Hepatocyte (in vitro differentiated cells): ENCODE measurements at regions not wholly inside any gene's neighbourhood (a gene's known extent, or its start where the extent isn't known, plus 50 kb on each side); places are given as distances from the start of the nearest gene placed in this dataset.

Experiments used
- DNase-seq: peaks from one replicate; pipeline ENCODE4 v3.0.0-alpha.2; 2016; ENCODE audit warnings: low spot score
- H2AFZ ChIP-seq: fragments of 200-600 bp; sonication (generic); 2 replicates; pipeline ENCODE4 v1.6.0; 2016; ENCODE audit warnings: antibody characterized with exemption, mild to moderate bottlenecking
- H3K27ac ChIP-seq: fragments of 200-600 bp; sonication (generic); 2 replicates; pipeline ENCODE4 v1.5.1; 2016; ENCODE audit warnings: mild to moderate bottlenecking
- H3K27me3 ChIP-seq: fragments of 200-600 bp; sonication (generic); 2 replicates; pipeline ENCODE4 v1.6.1; 2016
- H3K36me3 ChIP-seq: fragments of 200-600 bp; sonication (generic); replicated peaks from 2 replicates; pipeline ENCODE4 v1.5.1; 2016; ENCODE audit warnings: low read depth; ENCODE audit not compliant: insufficient read depth
- H3K4me1 ChIP-seq: fragments of 200-600 bp; sonication (generic); 2 replicates; pipeline ENCODE4 v1.5.1; 2016; ENCODE audit warnings: mild to moderate bottlenecking, moderate library complexity; ENCODE audit not compliant: insufficient read depth
- H3K4me2 ChIP-seq: fragments of 200-600 bp; sonication (generic); 2 replicates; pipeline ENCODE4 v1.6.0; 2016
- H3K4me3 ChIP-seq: fragments of 200-600 bp; sonication (generic); 2 replicates; pipeline ENCODE4 v1.5.1; 2016; ENCODE audit warnings: mild to moderate bottlenecking
- H3K79me2 ChIP-seq: fragments of 200-600 bp; sonication (generic); 2 replicates; pipeline ENCODE4 v1.6.0; 2017; ENCODE audit warnings: mild to moderate bottlenecking
- H3K9me2 ChIP-seq: fragments of 200-600 bp; sonication (generic); replicated peaks from 2 replicates; pipeline ENCODE4 v1.6.0; 2017; ENCODE audit warnings: mild to moderate bottlenecking; ENCODE audit not compliant: insufficient read depth
- H3K9me3 ChIP-seq: fragments of 200-600 bp; sonication (generic); 2 replicates; pipeline ENCODE4 v1.5.1; 2016; ENCODE audit warnings: low read depth, mild to moderate bottlenecking
- H4K20me1 ChIP-seq: fragments of 200-600 bp; sonication (generic); 2 replicates; pipeline ENCODE4 v1.6.0; 2016; ENCODE audit warnings: mild to moderate bottlenecking; ENCODE audit not compliant: insufficient read depth, poor library complexity, severe bottlenecking
- CTCF ChIP-seq: fragments of 200-600 bp; sonication (generic); IDR thresholded peaks from 2 replicates; pipeline ENCODE4 v1.5.1; 2016; ENCODE audit warnings: antibody characterized with exemption, mild to moderate bottlenecking; ENCODE audit not compliant: poor library complexity
- EZH2 ChIP-seq: fragments of 200-600 bp; sonication (generic); IDR thresholded peaks from 2 replicates; pipeline ENCODE4 v1.6.1; 2016; ENCODE audit warnings: antibody characterized with exemption, mild to moderate bottlenecking, borderline replicate concordance
- EZH2phosphoT487 ChIP-seq: fragments of 200-600 bp; sonication (generic); IDR thresholded peaks from one replicate; pipeline ENCODE4 v1.6.1; 2018; ENCODE audit warnings: antibody characterized with exemption, mild to moderate bottlenecking, low read depth, moderate library complexity; ENCODE audit not compliant: unreplicated experiment, severe bottlenecking
- WGBS: methylation state at CpG from one replicate; pipeline ENCODE4 v1.1.6; 2016; ENCODE audit warnings: low lambda C conversion rate; ENCODE audit errors: missing lambda C conversion rate; 5-methylcytosine and 5-hydroxymethylcytosine counted together

- no peaks in the 10 kb centered on the region for H3K79me2 ChIP-seq
- H3K36me3 ChIP-seq: no peaks in the 10 kb centered on the region
- H3K27me3 ChIP-seq: no peaks in the 10 kb centered on the region
- no peaks in the 10 kb centered on the region for H3K9me3 ChIP-seq
- H3K4me1 ChIP-seq: no peaks in the 10 kb centered on the region
- no peaks in the 10 kb centered on the region for H3K9me2 ChIP-seq
- DNase-seq: no peak
- H3K4me2 ChIP-seq: no peak overlapping the region
- WGBS: 62% methylated on average over 3 of the region's 3 CpGs
- no peak overlapping the region for H3K27ac ChIP-seq
- no peak for TF ChIP-seq EZH2
- no peaks in the 10 kb centered on the region for H4K20me1 ChIP-seq
- H3K4me3 ChIP-seq: no peak overlapping the region
- no peak overlapping the region for H2AFZ ChIP-seq
These were observed 788.9 kb upstream of the CA10 start for GRCh38 chr17:52947418-52947817.

DNA sequence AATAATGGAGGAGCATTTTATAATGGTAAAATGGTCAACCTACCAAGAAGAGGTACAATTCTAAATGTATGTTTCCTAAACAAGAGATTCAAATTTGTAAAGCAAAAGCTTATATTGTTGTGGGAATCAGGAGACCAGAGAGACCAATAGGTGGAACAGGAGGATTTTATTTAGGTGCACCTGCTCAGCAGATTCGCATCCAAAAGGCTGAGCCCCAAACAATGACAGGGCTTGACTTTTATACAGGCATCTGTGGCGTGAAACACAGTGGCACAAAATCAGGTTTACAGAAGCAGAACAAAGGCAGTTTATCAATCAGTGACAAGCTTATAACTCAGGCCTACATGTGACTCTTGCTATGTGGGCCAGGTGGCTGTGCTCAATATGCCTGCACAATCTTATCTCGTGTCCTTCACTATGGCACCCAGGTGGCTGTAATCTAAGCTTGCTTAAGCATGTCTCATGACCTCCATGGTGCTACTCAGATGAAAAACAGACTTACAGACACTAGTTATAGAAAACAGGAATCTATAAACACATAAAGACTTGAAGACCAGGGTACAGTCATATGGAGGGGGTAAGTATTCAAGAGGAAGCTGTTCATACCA is 780.2 kb upstream of the CA10 start:
- no peaks in the 10 kb centered on the region for H3K27me3 ChIP-seq
- 78% methylated on average over 3 of the region's 3 CpGs for WGBS
- no peaks in the 10 kb centered on the region for H3K79me2 ChIP-seq
- TF ChIP-seq EZH2 (no peak), CTCF (no peak)
- no peak overlapping the region for H2AFZ ChIP-seq
- H3K27ac ChIP-seq: no peak overlapping the region
- H3K9me2 ChIP-seq: no peaks in the 10 kb centered on the region
- DNase-seq: no peak
- H3K36me3 ChIP-seq: no peaks in the 10 kb centered on the region
- H3K4me1 ChIP-seq: no peaks in the 10 kb centered on the region
- no peak overlapping the region for H3K4me3 ChIP-seq
- no peaks in the 10 kb centered on the region for H3K9me3 ChIP-seq
- no peak overlapping the region for H3K4me2 ChIP-seq
- no peaks in the 10 kb centered on the region for H4K20me1 ChIP-seq

DNA sequence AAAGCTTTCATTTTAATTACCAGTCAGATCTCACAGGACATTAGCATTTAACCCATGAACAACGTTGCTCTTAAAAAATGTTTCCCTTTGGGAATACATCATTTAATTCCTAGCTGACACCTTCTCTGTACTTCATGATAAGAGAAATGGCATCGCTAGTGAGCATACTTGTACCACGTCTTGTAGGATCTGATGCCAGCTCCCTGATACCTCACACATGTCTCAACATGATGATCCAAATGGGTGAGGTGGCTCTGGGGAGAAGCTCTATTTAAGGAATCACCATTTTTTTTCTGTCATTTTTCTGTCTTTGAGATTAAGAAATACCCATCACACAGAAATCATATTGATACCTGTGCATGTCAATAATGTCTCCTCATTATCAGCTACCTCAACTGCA is 772.1 kb upstream of the CA10 start:
- Histone ChIP-seq H2AFZ (no peak overlapping the region), H3K4me3 (no peak overlapping the region), H3K79me2 (no peaks in the 10 kb centered on the region), H3K36me3 (no peaks in the 10 kb centered on the region), H3K9me3 (no peaks in the 10 kb centered on the region), H3K9me2 (no peaks in the 10 kb centered on the region), H4K20me1 (no peaks in the 10 kb centered on the region), H3K4me2 (no peak overlapping the region), H3K4me1 (no peaks in the 10 kb centered on the region), H3K27me3 (no peaks in the 10 kb centered on the region), H3K27ac (no peak overlapping the region)
- WGBS: 93% methylated on average over 3 of the region's 3 CpGs
- no peak for DNase-seq
- TF ChIP-seq EZH2phosphoT487 (no peak), EZH2 (no peak), CTCF (no peak)

- Histone ChIP-seq H3K27me3 (no peaks in the 10 kb centered on the region), H2AFZ (no peak overlapping the region), H4K20me1 (no peaks in the 10 kb centered on the region), H3K36me3 (no peaks in the 10 kb centered on the region), H3K27ac (no peak overlapping the region), H3K9me3 (no peaks in the 10 kb centered on the region), H3K9me2 (no peaks in the 10 kb centered on the region), H3K79me2 (no peaks in the 10 kb centered on the region), H3K4me1 (no peaks in the 10 kb centered on the region), H3K4me3 (no peak overlapping the region), H3K4me2 (no peak overlapping the region)
- WGBS: 88% methylated on average over 1 of the region's 1 CpG
- no peak for DNase-seq
- TF ChIP-seq EZH2phosphoT487 (no peak), EZH2 (no peak), CTCF (no peak)
These were observed 771.6 kb upstream of the CA10 start for GRCh38 chr17:52930145-52930544.
